Heart right ventricle (tissue), 16 donors: ENCODE measurements at regions not wholly inside any gene's neighbourhood (a gene's known extent, or its start where the extent isn't known, plus 50 kb on each side); places are given as distances from the start of the nearest gene placed in this dataset.

Experiments used
- ATAC-seq, 8 donors: fragments of 200-7000 bp; cut with Tn5 transposase; one replicate each; pipeline ENCODE4 v1.9.1; 2020; ENCODE audit warnings: mild to moderate bottlenecking in 8 of 8, moderate library complexity in 8 of 8, moderate number of reproducible peaks in 1 of 8
- DNase-seq, 2 donors: peaks; one replicate each; pipeline ENCODE4 v3.0.0-alpha.2; 2020
- H3K27ac ChIP-seq, 10 donors: fragments of 200-600 bp; sonication (generic) in 2 of 10; one replicate each; pipeline versions ENCODE4 v1.5.0 to v1.8.0; 2020 to 2022; ENCODE audit warnings: mild to moderate bottlenecking in 3 of 10
- H3K27me3 ChIP-seq, 7 donors: fragments of 200-600 bp; one replicate each; pipeline ENCODE4 v1.8.0; 2021 to 2022; ENCODE audit warnings: mild to moderate bottlenecking in 2 of 7
- H3K36me3 ChIP-seq, 9 donors: fragments of 200-600 bp; sonication (generic) in 1 of 9; one replicate each; pipeline versions ENCODE4 v1.5.0 to v1.8.0; 2020 to 2022; ENCODE audit warnings: mild to moderate bottlenecking in 2 of 9
- H3K4me1 ChIP-seq, 9 donors: fragments of 200-600 bp; sonication (generic) in 1 of 9; one replicate each; pipeline versions ENCODE4 v1.5.0 to v1.8.0; 2020 to 2022; ENCODE audit warnings: mild to moderate bottlenecking in 4 of 9
- H3K4me3 ChIP-seq, 10 donors: fragments of 200-600 bp; sonication (generic) in 2 of 10; one replicate each; pipeline versions ENCODE4 v1.5.0 to v1.8.0; 2020 to 2022; ENCODE audit warnings: mild to moderate bottlenecking in 7 of 10, moderate library complexity in 2 of 10
- H3K9me3 ChIP-seq, 11 donors: fragments of 200-600 bp in 10 of 11; sonication (generic) in 2 of 11; one replicate each; pipeline versions ENCODE4 v1.5.0 to v1.8.0; 2013 to 2022; ENCODE audit warnings: mild to moderate bottlenecking in 2 of 11, control low read depth in 1 of 11, moderate library complexity in 1 of 11
- WGBS, 2 donors: extraction: QIAGEN DNeasy Blood & Tissue Kit; methylation state at CpG; one replicate each; pipeline ENCODE4 v1.1.7; 2013; ENCODE audit warnings: inconsistent platforms in 1 of 2; 5-methylcytosine and 5-hydroxymethylcytosine counted together
- intact Hi-C, 10 donors: fragments of 100-400 bp; cut with DNase I; formaldehyde crosslinking; loops; one replicate each; pipeline versions ENCODE4 v1.11.1 to v1.14.2; 2022
- TF ChIP-seq, protein P1 (sequence below), 9 donors: fragments of 200-600 bp; sonication (generic) in 2 of 9; IDR thresholded peaks; one replicate each; pipeline versions ENCODE4 v1.5.0 to v1.8.0; 2021 to 2022; ENCODE audit warnings: antibody characterized with exemption in 9 of 9, mild to moderate bottlenecking in 5 of 9, moderate library complexity in 1 of 9
- donor health status: Arrhythmogenic right ventricular cardiomyopathy.
- donor health status: ischemic (EF 13 %, LVEDD 7.1; RV severe dilation, severe dysfunction).
- donor health status: healthy with polysubstance abuse.
- donor health status: DM: no; HTN: yes; CAD: no.
- donor health status: DM: no; HTN: no; CAD: no.
- donor health status: ischemic (EF 25% LVEDD 6.9; RV normal size, moderate dysfunction).
- donor health status: ischemic (EF 25% LVEDD 5.7; RV mildly dilated, moderate dysfunction).
- donor health status: healthy.
- donor health status: DM: yes; HTN: yes; CAD: no.
- donor health status: Ischemic cardiomyopathy.
- donor health status: ischemic (EF 35%, LVEDD 5.7; RV mildly dilated, moderate dysfunction).
- donor health status: nonischemic (EF 11% LVEDD 7.7; RV severe dilation, severe dysfunction).
- donor health status: DM: yes; HTN: yes; CAD: no.
- donor health status: PGD.
- donor health status: ischemic (EF 29% LVEDD 5.4; RV normal size, mild dysfunction).
- donor health status: nonischemic (EF 23%, LVEDD 6.1; RV moderate dilation, normal function).

GRCh38 chr3:117762621-117763037, 1053.0 kb downstream of the TUSC7 start:
- H3K27me3 ChIP-seq: peaks cover 0 to 9% (median 0%) of the 10 kb centered on the region in 7 donors
- no peak overlapping the region for H3K4me3 ChIP-seq
- TF ChIP-seq, protein P1, sequence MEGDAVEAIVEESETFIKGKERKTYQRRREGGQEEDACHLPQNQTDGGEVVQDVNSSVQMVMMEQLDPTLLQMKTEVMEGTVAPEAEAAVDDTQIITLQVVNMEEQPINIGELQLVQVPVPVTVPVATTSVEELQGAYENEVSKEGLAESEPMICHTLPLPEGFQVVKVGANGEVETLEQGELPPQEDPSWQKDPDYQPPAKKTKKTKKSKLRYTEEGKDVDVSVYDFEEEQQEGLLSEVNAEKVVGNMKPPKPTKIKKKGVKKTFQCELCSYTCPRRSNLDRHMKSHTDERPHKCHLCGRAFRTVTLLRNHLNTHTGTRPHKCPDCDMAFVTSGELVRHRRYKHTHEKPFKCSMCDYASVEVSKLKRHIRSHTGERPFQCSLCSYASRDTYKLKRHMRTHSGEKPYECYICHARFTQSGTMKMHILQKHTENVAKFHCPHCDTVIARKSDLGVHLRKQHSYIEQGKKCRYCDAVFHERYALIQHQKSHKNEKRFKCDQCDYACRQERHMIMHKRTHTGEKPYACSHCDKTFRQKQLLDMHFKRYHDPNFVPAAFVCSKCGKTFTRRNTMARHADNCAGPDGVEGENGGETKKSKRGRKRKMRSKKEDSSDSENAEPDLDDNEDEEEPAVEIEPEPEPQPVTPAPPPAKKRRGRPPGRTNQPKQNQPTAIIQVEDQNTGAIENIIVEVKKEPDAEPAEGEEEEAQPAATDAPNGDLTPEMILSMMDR (IDR thresholded peaks at IDR 0.05): no peak
- intact Hi-C loops: no loop called here
- H3K4me1 ChIP-seq: no peaks in the 10 kb centered on the region
- no peaks in the 10 kb centered on the region for H3K9me3 ChIP-seq
- ATAC-seq (no peak), DNase-seq (no peak)
- H3K27ac ChIP-seq: no peak overlapping the region
- WGBS, 2 donors: 29 to 40% methylated on average over 3 of the region's 3 CpGs
- H3K36me3 ChIP-seq: no peaks in the 10 kb centered on the region

GRCh38 chr3:117763561-117763960, 1054.0 kb downstream of the TUSC7 start:
- intact Hi-C loops: no loop called here
- 37 to 39% methylated on average over 4 of the region's 4 CpGs for WGBS, 2 donors
- Histone ChIP-seq H3K4me3 (no peak overlapping the region), H3K27ac (no peak overlapping the region), H3K27me3 (peaks cover 0 to 9% (median 0%) of the 10 kb centered on the region in 7 donors), H3K36me3 (no peaks in the 10 kb centered on the region), H3K9me3 (no peaks in the 10 kb centered on the region), H3K4me1 (no peaks in the 10 kb centered on the region)
- ATAC-seq (no peak), DNase-seq (no peak)
- TF ChIP-seq, protein P1 (IDR thresholded peaks at IDR 0.05): no peak

DNA sequence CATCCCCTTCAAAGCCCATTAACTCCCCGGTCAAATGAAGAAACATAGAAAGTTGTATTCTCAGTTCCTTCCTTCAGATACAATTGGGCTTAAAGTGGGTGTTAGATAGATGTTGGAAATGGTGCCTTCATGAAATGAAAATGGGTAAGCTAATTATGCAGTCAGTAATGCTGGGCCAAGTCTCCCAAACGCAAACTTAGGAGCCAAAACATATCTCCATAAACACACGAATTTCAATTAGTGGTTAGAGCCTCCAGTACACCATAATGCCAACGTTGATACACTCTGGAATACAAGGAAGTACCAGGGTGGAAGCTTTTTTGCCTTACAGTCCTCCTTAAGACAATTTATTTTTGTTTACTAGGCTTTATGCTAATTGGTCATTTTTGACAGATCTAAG, 1059.0 kb downstream of the TUSC7 start:
- WGBS, 2 donors: 68 to 71% methylated on average over 4 of the region's 4 CpGs
- intact Hi-C loops: no loop called here
- no peak for ATAC-seq

GRCh38 chr3:117774130-117774529, 1064.6 kb downstream of the TUSC7 start:
- no peaks in the 10 kb centered on the region for H3K36me3 ChIP-seq
- intact Hi-C loops: no loop called here
- H3K4me1 ChIP-seq: no peaks in the 10 kb centered on the region
- H3K4me3 ChIP-seq: no peak overlapping the region
- H3K27ac ChIP-seq: no peak overlapping the region
- H3K27me3 ChIP-seq: no peaks in the 10 kb centered on the region
- peaks cover 0 to 17% (median 0%) of the 10 kb centered on the region in 11 donors for H3K9me3 ChIP-seq
- ATAC-seq (no peak), DNase-seq (no peak)
- TF ChIP-seq, protein P1 (IDR thresholded peaks at IDR 0.05): no peak

More for the DNA sequence above, 1059.0 kb downstream of the TUSC7 start:
- no peak for DNase-seq
- H3K4me3 ChIP-seq: no peak overlapping the region
- H3K4me1 ChIP-seq: no peaks in the 10 kb centered on the region
- no peak overlapping the region for H3K27ac ChIP-seq
- H3K27me3 ChIP-seq: no peaks in the 10 kb centered on the region
- no peaks in the 10 kb centered on the region for H3K36me3 ChIP-seq
- H3K9me3 ChIP-seq: no peaks in the 10 kb centered on the region
- TF ChIP-seq, protein P1 (IDR thresholded peaks at IDR 0.05): no peak
